K562 (cell line): ENCODE measurements at regions not wholly inside any gene's neighbourhood (a gene's known extent, or its start where the extent isn't known, plus 50 kb on each side); places are given as distances from the start of the nearest gene placed in this dataset.

Experiments
- ATAC-seq: fragments of 200-7000 bp; cut with Tn5 transposase; 3 replicates; pipeline ENCODE4 v1.9.1; 2020; ENCODE audit warnings: moderate library complexity
- BruUV-seq: library from RNA; stranded (reverse); fragments of 400-500 nt; replicated peaks from 2 replicates; lab custom pipeline; 2021; lab: Mats Ljungman, UMichigan
- CTCF ChIA-PET: fragments of 300-600 bp; formaldehyde crosslinking; extraction: SDS; loops from one replicate; lab custom pipeline; 2021; ENCODE audit warnings: low intra/inter-chr PET ratio; lab: Yijun Ruan, JAX
- POLR2A ChIA-PET: fragments of 300-600, 350-650 bp; sonication (Branson Sonifier 250); formaldehyde crosslinking; extraction: SDS; loops from one replicate; lab custom pipeline; 2021; ENCODE audit warnings: antibody characterized with exemption, inconsistent platforms; lab: Yijun Ruan, JAX
- DNase-seq, 4 experiments: peaks; one replicate each; pipeline versions ENCODE4 v3.0.0 to v3.0.0-alpha.2; 2011 to 2018; ENCODE audit warnings: low spot score in 3 of 4, mixed read lengths in 3 of 4; ENCODE audit errors: extremely low read depth in 1 of 4
- FAIRE-seq: peaks from 2 replicates; lab custom pipeline; 2011; peaks lifted over from hg19 to GRCh38; lab: Jason Lieb, UNC
- H2AFZ ChIP-seq: 2 replicates; pipeline ENCODE4 v1.6.0; 2011; ENCODE audit warnings: low read depth, low read length, control low read depth, inconsistent platforms
- H3K27ac ChIP-seq: fragments of 200-600 bp; 3 replicates; pipeline ENCODE4 v1.8.0; 2011; ENCODE audit warnings: low read depth, mild to moderate bottlenecking, control low read depth, inconsistent platforms, low read length, moderate library complexity, mixed read lengths; ENCODE audit errors: extremely low read depth
- H3K27me3 ChIP-seq, 2 experiments: fragments of 300-600 bp in 1 of 2; 2 replicates in 1 of 2; 3 replicates in 1 of 2; pipeline versions ENCODE4 v1.6.0 to v1.8.0; 2011; ENCODE audit warnings: inconsistent platforms in 2 of 2, low read length in 2 of 2, mild to moderate bottlenecking in 1 of 2, mixed read lengths in 1 of 2, moderate library complexity in 1 of 2; ENCODE audit not compliant: control insufficient read depth in 2 of 2, insufficient read depth in 2 of 2
- H3K36me3 ChIP-seq: fragments of 300-600 bp; 3 replicates; pipeline ENCODE4 v1.8.0; 2011; ENCODE audit warnings: mild to moderate bottlenecking, low read length, inconsistent platforms; ENCODE audit not compliant: control insufficient read depth, insufficient read depth
- H3K4me1 ChIP-seq, 2 experiments: fragments of 200-600 bp in 1 of 2; replicated peaks in 1 of 2; 2 replicates in 1 of 2; 3 replicates in 1 of 2; pipeline versions ENCODE4 v1.5.1 to v1.8.0; 2011; ENCODE audit warnings: inconsistent platforms in 2 of 2, low read length in 2 of 2, mild to moderate bottlenecking in 1 of 2, mixed read lengths in 1 of 2, moderate library complexity in 1 of 2; ENCODE audit not compliant: control insufficient read depth in 2 of 2, insufficient read depth in 2 of 2
- H3K4me2 ChIP-seq: 2 replicates; pipeline ENCODE4 v1.6.1; 2011; ENCODE audit warnings: low read length, control low read depth, inconsistent platforms, mixed read lengths; ENCODE audit not compliant: insufficient read depth
- H3K4me3 ChIP-seq: fragments of 200-600 bp; sonication (generic), shearing (Covaris generic); 2 replicates; pipeline ENCODE4 v1.5.1; 2016; ENCODE audit warnings: control low read depth, inconsistent platforms
- H3K79me2 ChIP-seq: fragments of 200-600 bp; 3 replicates; pipeline ENCODE4 v1.8.0; 2011; ENCODE audit warnings: low read length, inconsistent platforms; ENCODE audit not compliant: control insufficient read depth, insufficient read depth
- H3K9ac ChIP-seq, 2 experiments: 2 replicates each; pipeline versions ENCODE4 v1.6.0 to v1.6.1; 2011; ENCODE audit warnings: low read depth in 2 of 2, low read length in 2 of 2, control low read depth in 1 of 2, inconsistent platforms in 1 of 2, mild to moderate bottlenecking in 1 of 2, mixed read lengths in 1 of 2; ENCODE audit not compliant: insufficient read depth in 1 of 2
- H3K9me1 ChIP-seq: one replicate; pipeline ENCODE4 v1.6.0; 2011; ENCODE audit warnings: inconsistent platforms, mild to moderate bottlenecking, low read length, moderate library complexity; ENCODE audit not compliant: control insufficient read depth, insufficient read depth
- H3K9me3 ChIP-seq: replicated peaks from 2 replicates; pipeline ENCODE4 v1.5.1; 2011; ENCODE audit warnings: low read depth, low read length, inconsistent platforms; ENCODE audit not compliant: control insufficient read depth, insufficient read depth
- H4K20me1 ChIP-seq: replicated peaks from 2 replicates; pipeline ENCODE4 v1.6.1; 2011; ENCODE audit warnings: low read length, inconsistent platforms, mixed read lengths; ENCODE audit not compliant: control insufficient read depth, insufficient read depth
- NR0B1 ChIP-seq: fragments of 450-650 bp; IDR thresholded peaks from one replicate; pipeline ENCODE4 v1.6.1; 2018; ENCODE audit warnings: mild to moderate bottlenecking, moderate library complexity; ENCODE audit not compliant: partially characterized antibody
- RNF2 ChIP-seq: sonication (generic); IDR thresholded peaks from 2 replicates; pipeline ENCODE4 v1.6.1; 2016
- THAP12 ChIP-seq: fragments of 250-450 bp; sonication (Bioruptor Pico); IDR thresholded peaks from 2 replicates; pipeline ENCODE4 v1.9.0; 2021; ENCODE audit warnings: mild to moderate bottlenecking, inconsistent platforms
- in situ Hi-C: fragments of 300-500 bp; cut with MboI; formaldehyde crosslinking; loops from 4 replicates; pipeline ENCODE4 v1.15.0; 2018; ENCODE audit warnings: inconsistent platforms, mixed read lengths
- intact Hi-C: fragments of 100-400 bp; cut with micrococcal nuclease; formaldehyde crosslinking; loops from 2 replicates; pipeline ENCODE4 v1.14.2; 2022

- intact Hi-C loops (no loop called here), in situ Hi-C loops (no loop called here)
- no peaks in the 10 kb centered on the region for H3K4me1 ChIP-seq
- no peak overlapping the region for H2AFZ ChIP-seq
- ChIA-PET CTCF (no interaction called here), POLR2A (no interaction called here)
- no peaks in the 10 kb centered on the region for H3K9me1 ChIP-seq
- H3K9me3 ChIP-seq, result no peaks in the 10 kb centered on the region
- no peak overlapping the region for H3K4me2 ChIP-seq
- DNase-seq, result no peak
- no peak overlapping the region for H3K9ac ChIP-seq
- no peaks in the 10 kb centered on the region for H3K36me3 ChIP-seq
- TF ChIP-seq RNF2 (no peak), NR0B1 (no peak), THAP12 (CRISPR knock-in tag) (no peak)
- no peak overlapping the region for H3K4me3 ChIP-seq
- no peak for ATAC-seq
- BruUV-seq, result no TSS peak
- H3K79me2 ChIP-seq, result no peaks in the 10 kb centered on the region
- H4K20me1 ChIP-seq, result no peaks in the 10 kb centered on the region
- H3K27me3 ChIP-seq, result no peaks in the 10 kb centered on the region
- no peak for FAIRE-seq
- no peak overlapping the region for H3K27ac ChIP-seq
Measured at GRCh38 chr13:38103851-38104250, 234.3 kb upstream of the TRPC4 start.
